Ascending aorta (tissue), 2 donors: ENCODE measurements at regions not wholly inside any gene's neighbourhood (a gene's known extent, or its start where the extent isn't known, plus 50 kb on each side); places are given as distances from the start of the nearest gene placed in this dataset.

ENCODE experiments used
- DNase-seq, 2 donors: peaks; one replicate each; pipeline ENCODE4 v3.0.0-alpha.2; 2019; ENCODE audit warnings: low spot score in 2 of 2
- H3K27ac ChIP-seq, 2 donors: fragments of 200-600 bp; sonication (generic); one replicate each; pipeline ENCODE4 v1.5.1; 2016 to 2017; ENCODE audit warnings: mild to moderate bottlenecking in 1 of 2
- H3K27me3 ChIP-seq: fragments of 200-600 bp; sonication (generic); one replicate; pipeline ENCODE4 v1.5.1; 2017
- H3K36me3 ChIP-seq, 2 donors: fragments of 200-600 bp; sonication (generic); one replicate each; pipeline ENCODE4 v1.5.1; 2016
- H3K4me1 ChIP-seq, 2 donors: fragments of 200-600 bp; sonication (generic); one replicate each; pipeline ENCODE4 v1.5.1; 2016 to 2017; ENCODE audit warnings: mild to moderate bottlenecking in 1 of 2
- H3K4me3 ChIP-seq, 2 donors: fragments of 200-600 bp; sonication (generic); one replicate each; pipeline ENCODE4 v1.5.1; 2016 to 2017; ENCODE audit warnings: mild to moderate bottlenecking in 1 of 2
- H3K9me3 ChIP-seq, 2 donors: fragments of 200-600 bp; sonication (generic); one replicate each; pipeline ENCODE4 v1.5.1; 2016
- intact Hi-C: fragments of 100-400 bp; cut with DNase I; formaldehyde crosslinking; loops from one replicate; pipeline ENCODE4 v1.15.1; 2023
- TF ChIP-seq, protein P1 (sequence below), 3 experiments: fragments of 200-600 bp in 2 of 3; fragments of 450-650 bp in 1 of 3; sonication (generic) in 2 of 3; IDR thresholded peaks; one replicate each; pipeline ENCODE4 v1.5.1; 2016 to 2019; ENCODE audit warnings: antibody characterized with exemption in 3 of 3, mild to moderate bottlenecking in 1 of 3, moderate library complexity in 1 of 3

DNA sequence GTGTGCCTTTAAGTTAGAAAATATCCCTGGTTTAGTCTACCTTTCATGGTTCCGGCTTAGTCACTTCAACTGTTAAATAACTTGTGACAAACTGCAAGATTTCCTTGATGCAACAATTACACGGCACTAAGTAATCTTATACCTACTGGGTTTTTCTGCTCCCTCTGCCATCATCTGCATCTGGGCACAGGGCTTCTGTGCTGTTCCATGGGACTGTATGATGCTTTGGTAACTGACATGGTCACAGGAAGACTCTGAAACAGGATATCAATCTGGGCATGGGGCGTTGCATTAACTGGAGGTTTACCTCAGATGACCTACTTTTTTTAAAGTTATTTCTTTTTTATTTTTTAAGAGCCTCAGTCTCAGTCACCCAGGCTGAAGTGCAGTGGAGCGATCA lies 365.4 kb downstream of the SS18 start:
- H3K27me3 ChIP-seq = no peaks in the 10 kb centered on the region
- DNase-seq = no peak
- no peak overlapping the region for H3K4me3 ChIP-seq
- no peak overlapping the region for H3K27ac ChIP-seq
- TF ChIP-seq, protein P1, sequence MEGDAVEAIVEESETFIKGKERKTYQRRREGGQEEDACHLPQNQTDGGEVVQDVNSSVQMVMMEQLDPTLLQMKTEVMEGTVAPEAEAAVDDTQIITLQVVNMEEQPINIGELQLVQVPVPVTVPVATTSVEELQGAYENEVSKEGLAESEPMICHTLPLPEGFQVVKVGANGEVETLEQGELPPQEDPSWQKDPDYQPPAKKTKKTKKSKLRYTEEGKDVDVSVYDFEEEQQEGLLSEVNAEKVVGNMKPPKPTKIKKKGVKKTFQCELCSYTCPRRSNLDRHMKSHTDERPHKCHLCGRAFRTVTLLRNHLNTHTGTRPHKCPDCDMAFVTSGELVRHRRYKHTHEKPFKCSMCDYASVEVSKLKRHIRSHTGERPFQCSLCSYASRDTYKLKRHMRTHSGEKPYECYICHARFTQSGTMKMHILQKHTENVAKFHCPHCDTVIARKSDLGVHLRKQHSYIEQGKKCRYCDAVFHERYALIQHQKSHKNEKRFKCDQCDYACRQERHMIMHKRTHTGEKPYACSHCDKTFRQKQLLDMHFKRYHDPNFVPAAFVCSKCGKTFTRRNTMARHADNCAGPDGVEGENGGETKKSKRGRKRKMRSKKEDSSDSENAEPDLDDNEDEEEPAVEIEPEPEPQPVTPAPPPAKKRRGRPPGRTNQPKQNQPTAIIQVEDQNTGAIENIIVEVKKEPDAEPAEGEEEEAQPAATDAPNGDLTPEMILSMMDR (IDR thresholded peaks at IDR 0.05) = no peak
- H3K36me3 ChIP-seq = no peaks in the 10 kb centered on the region
- no peaks in the 10 kb centered on the region for H3K4me1 ChIP-seq
- no peaks in the 10 kb centered on the region for H3K9me3 ChIP-seq
- intact Hi-C loops = no loop called here

- no peak for DNase-seq
- no peaks in the 10 kb centered on the region for H3K9me3 ChIP-seq
- no peak overlapping the region for H3K4me3 ChIP-seq
- intact Hi-C loops = no loop called here
- no peaks in the 10 kb centered on the region for H3K27me3 ChIP-seq
- TF ChIP-seq, protein P1 (IDR thresholded peaks at IDR 0.05) = no peak
- H3K27ac ChIP-seq = no peak overlapping the region
- no peaks in the 10 kb centered on the region for H3K36me3 ChIP-seq
- no peaks in the 10 kb centered on the region for H3K4me1 ChIP-seq
Observed at GRCh38 chr18:25724121-25724520, 366.3 kb downstream of the SS18 start.

DNA sequence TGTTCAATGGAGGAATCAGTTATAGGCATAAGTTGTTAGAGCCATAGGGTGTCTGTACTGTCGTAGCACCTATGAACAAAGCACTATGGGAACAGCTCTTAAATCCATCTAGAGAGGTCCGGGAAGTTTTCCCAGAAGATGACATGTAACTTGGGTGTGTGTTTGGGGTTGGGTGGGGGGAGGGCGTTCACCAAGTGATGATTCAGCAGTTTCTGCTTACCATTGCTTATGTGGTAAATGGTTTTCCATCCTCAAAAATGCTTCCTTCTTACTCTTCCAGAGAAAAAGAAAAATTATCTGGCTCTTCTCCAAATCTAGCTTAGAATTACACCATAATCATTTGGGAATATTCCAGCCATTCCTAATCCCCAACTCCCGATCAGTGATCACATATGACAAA lies 361.1 kb upstream of the ZNF521 start:
- no peaks in the 10 kb centered on the region for H3K36me3 ChIP-seq
- DNase-seq = no peak
- peaks cover 0 to 4% of the 10 kb centered on the region in 2 donors for H3K9me3 ChIP-seq
- H3K27ac ChIP-seq = no peak overlapping the region
- TF ChIP-seq, protein P1 (IDR thresholded peaks at IDR 0.05) = no peak
- no peaks in the 10 kb centered on the region for H3K27me3 ChIP-seq
- intact Hi-C loops = no loop called here
- H3K4me3 ChIP-seq = no peak overlapping the region
- no peaks in the 10 kb centered on the region for H3K4me1 ChIP-seq

DNA sequence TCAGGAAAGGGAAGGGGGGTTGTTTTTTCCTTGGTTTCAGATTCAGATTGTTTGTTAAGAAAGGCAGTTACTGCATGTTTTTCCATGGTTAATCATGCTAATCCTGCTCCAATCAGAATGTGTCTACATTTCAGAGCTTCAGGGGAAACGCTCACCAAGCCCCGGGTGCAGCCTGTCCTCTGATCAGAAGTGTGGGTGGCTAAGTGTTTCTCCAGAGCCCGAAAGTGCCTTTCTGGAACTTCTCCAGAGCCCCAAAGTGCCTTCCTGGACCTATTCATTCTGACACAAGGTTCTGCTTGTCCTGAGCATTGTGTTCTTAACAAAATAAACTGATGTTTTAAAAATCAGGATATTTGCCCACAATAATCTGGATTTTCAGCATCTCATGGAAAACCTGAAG lies 359.0 kb upstream of the ZNF521 start:
- intact Hi-C loops = no loop called here
- Histone ChIP-seq H3K36me3 (no peaks in the 10 kb centered on the region), H3K4me3 (no peak overlapping the region), H3K4me1 (no peaks in the 10 kb centered on the region), H3K9me3 (peaks cover 0 to 4% of the 10 kb centered on the region in 2 donors), H3K27ac (no peak overlapping the region), H3K27me3 (no peaks in the 10 kb centered on the region)
- TF ChIP-seq, protein P1 (IDR thresholded peaks at IDR 0.05) = no peak
- DNase-seq = no peak

GRCh38 chr18:25705650-25706049 lies 353.7 kb upstream of the ZNF521 start:
- TF ChIP-seq, protein P1 (IDR thresholded peaks at IDR 0.05) = no peak
- H3K4me1 ChIP-seq = no peaks in the 10 kb centered on the region
- H3K9me3 ChIP-seq = no peaks in the 10 kb centered on the region
- intact Hi-C loops = no loop called here
- no peak for DNase-seq
- no peak overlapping the region for H3K4me3 ChIP-seq
- no peak overlapping the region for H3K27ac ChIP-seq
- no peaks in the 10 kb centered on the region for H3K27me3 ChIP-seq
- H3K36me3 ChIP-seq = no peaks in the 10 kb centered on the region

DNA sequence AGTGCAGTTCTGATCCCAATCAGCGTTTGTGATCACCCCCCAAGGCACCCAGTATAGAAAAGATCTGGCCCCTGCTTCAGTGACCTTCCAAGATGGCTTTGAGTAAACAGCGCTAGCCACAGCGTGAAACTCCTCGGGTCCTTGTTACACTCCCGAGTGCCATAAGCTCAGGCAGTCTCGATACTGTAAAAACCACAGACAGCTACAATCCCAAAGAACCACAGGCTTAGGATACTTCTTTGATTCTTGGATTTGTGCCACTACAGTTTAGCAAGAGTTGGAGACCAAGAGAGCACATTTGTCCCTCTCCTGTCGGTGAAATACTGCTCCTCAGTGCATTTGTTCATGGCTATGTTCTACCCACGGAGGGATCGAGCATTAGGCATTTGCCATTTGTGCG lies 352.5 kb upstream of the ZNF521 start:
- TF ChIP-seq, protein P1 (IDR thresholded peaks at IDR 0.05) = no peak
- intact Hi-C loops = no loop called here
- Histone ChIP-seq H3K36me3 (no peaks in the 10 kb centered on the region), H3K27me3 (no peaks in the 10 kb centered on the region), H3K4me1 (no peaks in the 10 kb centered on the region), H3K9me3 (no peaks in the 10 kb centered on the region), H3K27ac (no peak overlapping the region), H3K4me3 (no peak overlapping the region)
- DNase-seq = no peak
